K562 (cell line): ENCODE measurements at regions not wholly inside any gene's neighbourhood (a gene's known extent, or its start where the extent isn't known, plus 50 kb on each side); places are given as distances from the start of the nearest gene placed in this dataset.

Experiments
- ATAC-seq: fragments of 200-7000 bp; cut with Tn5 transposase; 3 replicates; pipeline ENCODE4 v1.9.1; 2020; ENCODE audit warnings: moderate library complexity
- BruUV-seq: library from RNA; stranded (reverse); fragments of 400-500 nt; replicated peaks from 2 replicates; lab custom pipeline; 2021; lab: Mats Ljungman, UMichigan
- CTCF ChIA-PET: fragments of 300-600 bp; formaldehyde crosslinking; extraction: SDS; loops from one replicate; lab custom pipeline; 2021; ENCODE audit warnings: low intra/inter-chr PET ratio; lab: Yijun Ruan, JAX
- POLR2A ChIA-PET: fragments of 300-600, 350-650 bp; sonication (Branson Sonifier 250); formaldehyde crosslinking; extraction: SDS; loops from one replicate; lab custom pipeline; 2021; ENCODE audit warnings: antibody characterized with exemption, inconsistent platforms; lab: Yijun Ruan, JAX
- DNase-seq, 4 experiments: peaks; one replicate each; pipeline versions ENCODE4 v3.0.0 to v3.0.0-alpha.2; 2011 to 2018; ENCODE audit warnings: low spot score in 3 of 4, mixed read lengths in 3 of 4; ENCODE audit errors: extremely low read depth in 1 of 4
- FAIRE-seq: peaks from 2 replicates; lab custom pipeline; 2011; peaks lifted over from hg19 to GRCh38; lab: Jason Lieb, UNC
- H2AFZ ChIP-seq: 2 replicates; pipeline ENCODE4 v1.6.0; 2011; ENCODE audit warnings: low read depth, low read length, control low read depth, inconsistent platforms
- H3K27ac ChIP-seq: fragments of 200-600 bp; 3 replicates; pipeline ENCODE4 v1.8.0; 2011; ENCODE audit warnings: low read depth, mild to moderate bottlenecking, control low read depth, inconsistent platforms, low read length, moderate library complexity, mixed read lengths; ENCODE audit errors: extremely low read depth
- H3K27me3 ChIP-seq, 2 experiments: fragments of 300-600 bp in 1 of 2; 2 replicates in 1 of 2; 3 replicates in 1 of 2; pipeline versions ENCODE4 v1.6.0 to v1.8.0; 2011; ENCODE audit warnings: inconsistent platforms in 2 of 2, low read length in 2 of 2, mild to moderate bottlenecking in 1 of 2, mixed read lengths in 1 of 2, moderate library complexity in 1 of 2; ENCODE audit not compliant: control insufficient read depth in 2 of 2, insufficient read depth in 2 of 2
- H3K36me3 ChIP-seq: fragments of 300-600 bp; 3 replicates; pipeline ENCODE4 v1.8.0; 2011; ENCODE audit warnings: mild to moderate bottlenecking, low read length, inconsistent platforms; ENCODE audit not compliant: control insufficient read depth, insufficient read depth
- H3K4me1 ChIP-seq, 2 experiments: fragments of 200-600 bp in 1 of 2; replicated peaks in 1 of 2; 2 replicates in 1 of 2; 3 replicates in 1 of 2; pipeline versions ENCODE4 v1.5.1 to v1.8.0; 2011; ENCODE audit warnings: inconsistent platforms in 2 of 2, low read length in 2 of 2, mild to moderate bottlenecking in 1 of 2, mixed read lengths in 1 of 2, moderate library complexity in 1 of 2; ENCODE audit not compliant: control insufficient read depth in 2 of 2, insufficient read depth in 2 of 2
- H3K4me2 ChIP-seq: 2 replicates; pipeline ENCODE4 v1.6.1; 2011; ENCODE audit warnings: low read length, control low read depth, inconsistent platforms, mixed read lengths; ENCODE audit not compliant: insufficient read depth
- H3K4me3 ChIP-seq: fragments of 200-600 bp; sonication (generic), shearing (Covaris generic); 2 replicates; pipeline ENCODE4 v1.5.1; 2016; ENCODE audit warnings: control low read depth, inconsistent platforms
- H3K79me2 ChIP-seq: fragments of 200-600 bp; 3 replicates; pipeline ENCODE4 v1.8.0; 2011; ENCODE audit warnings: low read length, inconsistent platforms; ENCODE audit not compliant: control insufficient read depth, insufficient read depth
- H3K9ac ChIP-seq, 2 experiments: 2 replicates each; pipeline versions ENCODE4 v1.6.0 to v1.6.1; 2011; ENCODE audit warnings: low read depth in 2 of 2, low read length in 2 of 2, control low read depth in 1 of 2, inconsistent platforms in 1 of 2, mild to moderate bottlenecking in 1 of 2, mixed read lengths in 1 of 2; ENCODE audit not compliant: insufficient read depth in 1 of 2
- H3K9me1 ChIP-seq: one replicate; pipeline ENCODE4 v1.6.0; 2011; ENCODE audit warnings: inconsistent platforms, mild to moderate bottlenecking, low read length, moderate library complexity; ENCODE audit not compliant: control insufficient read depth, insufficient read depth
- H3K9me3 ChIP-seq: replicated peaks from 2 replicates; pipeline ENCODE4 v1.5.1; 2011; ENCODE audit warnings: low read depth, low read length, inconsistent platforms; ENCODE audit not compliant: control insufficient read depth, insufficient read depth
- H4K20me1 ChIP-seq: replicated peaks from 2 replicates; pipeline ENCODE4 v1.6.1; 2011; ENCODE audit warnings: low read length, inconsistent platforms, mixed read lengths; ENCODE audit not compliant: control insufficient read depth, insufficient read depth
- ARHGAP35 ChIP-seq: fragments of 450-650 bp; IDR thresholded peaks from 2 replicates; pipeline ENCODE4 v1.6.1; 2018; ENCODE audit not compliant: partially characterized antibody
- ATF7 ChIP-seq: fragments of 450-650 bp; IDR thresholded peaks from 2 replicates; pipeline ENCODE4 v1.7.1; 2014; ENCODE audit warnings: mild to moderate bottlenecking, moderate library complexity
- FOXJ3 ChIP-seq: sonication (generic); formaldehyde crosslinking; IDR thresholded peaks from 2 replicates; pipeline ENCODE4 v1.4.0; 2020; ENCODE audit warnings: mild to moderate bottlenecking, missing genetic modification reagents
- HDAC8 ChIP-seq: fragments of 450-650 bp; IDR thresholded peaks from 2 replicates; pipeline ENCODE4 v1.6.1; 2016; ENCODE audit warnings: mild to moderate bottlenecking, missing genetic modification characterization, moderate library complexity, missing compliant biosample characterization
- POLR2B ChIP-seq: fragments of 450-650 bp; IDR thresholded peaks from 2 replicates; pipeline ENCODE4 v1.6.1; 2018; ENCODE audit warnings: low read depth; ENCODE audit not compliant: partially characterized antibody
- TARDBP ChIP-seq: fragments of 450-650 bp; IDR thresholded peaks from 2 replicates; pipeline ENCODE4 v1.6.1; 2016
- TSC22D4 ChIP-seq: fragments of 450-650 bp; IDR thresholded peaks from 2 replicates; pipeline ENCODE4 v1.6.1; 2016; ENCODE audit warnings: missing genetic modification characterization, missing biosample characterization, control low read depth
- WHSC1 ChIP-seq: IDR thresholded peaks from one replicate; pipeline ENCODE4 v1.6.1; 2012; ENCODE audit warnings: low read length, control low read depth, inconsistent platforms
- ZNF586 ChIP-seq: fragments of 450-650 bp; formaldehyde crosslinking; conservative IDR thresholded peaks from 2 replicates; pipeline ENCODE4 v1.4.0; 2020; ENCODE audit warnings: mild to moderate bottlenecking, moderate library complexity
- WGBS: fragments of 100-300 bp; shearing (Covaris generic); methylation state at CpG from one replicate; pipeline ENCODE4 v1.1.6; 2016; ENCODE audit warnings: low coverage, mixed read lengths; ENCODE audit not compliant: insufficient coverage; ENCODE audit errors: missing lambda C conversion rate; 5-methylcytosine and 5-hydroxymethylcytosine counted together
- in situ Hi-C: fragments of 300-500 bp; cut with MboI; formaldehyde crosslinking; loops from 4 replicates; pipeline ENCODE4 v1.15.0; 2018; ENCODE audit warnings: inconsistent platforms, mixed read lengths
- intact Hi-C: fragments of 100-400 bp; cut with micrococcal nuclease; formaldehyde crosslinking; loops from 2 replicates; pipeline ENCODE4 v1.14.2; 2022
- TF ChIP-seq, protein P1 (sequence below): fragments of 450-650 bp; IDR thresholded peaks from 2 replicates; pipeline ENCODE4 v1.6.1; 2016; ENCODE audit warnings: low read depth

DNA sequence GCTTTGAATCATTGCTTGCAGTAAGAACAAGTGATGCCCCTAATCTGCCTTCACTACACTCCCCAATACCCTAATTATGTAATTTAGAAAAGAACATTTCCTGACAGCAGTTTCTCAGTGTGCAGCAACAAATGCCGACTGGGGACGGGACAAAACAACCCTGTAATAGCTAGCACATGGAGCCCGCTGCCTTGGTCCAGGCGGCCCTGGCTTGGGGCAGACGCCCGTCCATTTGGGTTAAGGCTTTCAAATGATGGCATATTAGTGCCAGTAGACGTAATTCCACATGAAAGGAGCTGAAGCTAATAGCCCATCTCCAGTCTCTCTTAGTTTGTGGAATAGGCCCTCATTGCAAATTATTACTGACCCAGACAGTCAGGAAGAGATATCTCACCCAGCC is 150.6 kb upstream of the PITX1 start:
- Histone ChIP-seq H2AFZ (no peak overlapping the region), H3K9ac (no peak overlapping the region), H3K27ac (no peak overlapping the region), H3K4me2 (no peak overlapping the region), H3K9me1 (no peaks in the 10 kb centered on the region), H3K27me3 (no peaks in the 10 kb centered on the region), H3K36me3 (no peaks in the 10 kb centered on the region), H3K9me3 (no peaks in the 10 kb centered on the region), H3K4me1 (peaks cover 6 to 15% of the 10 kb centered on the region in 2 experiments; a peak in 4 of 5 replicates), H4K20me1 (no peaks in the 10 kb centered on the region), H3K4me3 (no peak overlapping the region), H3K79me2 (no peaks in the 10 kb centered on the region)
- ATAC-seq, result no peak
- no peak for TF ChIP-seq POLR2B
- TF ChIP-seq HDAC8 (tag), result no peak
- TF ChIP-seq TSC22D4 (tag), result no peak
- TF ChIP-seq, protein P1, sequence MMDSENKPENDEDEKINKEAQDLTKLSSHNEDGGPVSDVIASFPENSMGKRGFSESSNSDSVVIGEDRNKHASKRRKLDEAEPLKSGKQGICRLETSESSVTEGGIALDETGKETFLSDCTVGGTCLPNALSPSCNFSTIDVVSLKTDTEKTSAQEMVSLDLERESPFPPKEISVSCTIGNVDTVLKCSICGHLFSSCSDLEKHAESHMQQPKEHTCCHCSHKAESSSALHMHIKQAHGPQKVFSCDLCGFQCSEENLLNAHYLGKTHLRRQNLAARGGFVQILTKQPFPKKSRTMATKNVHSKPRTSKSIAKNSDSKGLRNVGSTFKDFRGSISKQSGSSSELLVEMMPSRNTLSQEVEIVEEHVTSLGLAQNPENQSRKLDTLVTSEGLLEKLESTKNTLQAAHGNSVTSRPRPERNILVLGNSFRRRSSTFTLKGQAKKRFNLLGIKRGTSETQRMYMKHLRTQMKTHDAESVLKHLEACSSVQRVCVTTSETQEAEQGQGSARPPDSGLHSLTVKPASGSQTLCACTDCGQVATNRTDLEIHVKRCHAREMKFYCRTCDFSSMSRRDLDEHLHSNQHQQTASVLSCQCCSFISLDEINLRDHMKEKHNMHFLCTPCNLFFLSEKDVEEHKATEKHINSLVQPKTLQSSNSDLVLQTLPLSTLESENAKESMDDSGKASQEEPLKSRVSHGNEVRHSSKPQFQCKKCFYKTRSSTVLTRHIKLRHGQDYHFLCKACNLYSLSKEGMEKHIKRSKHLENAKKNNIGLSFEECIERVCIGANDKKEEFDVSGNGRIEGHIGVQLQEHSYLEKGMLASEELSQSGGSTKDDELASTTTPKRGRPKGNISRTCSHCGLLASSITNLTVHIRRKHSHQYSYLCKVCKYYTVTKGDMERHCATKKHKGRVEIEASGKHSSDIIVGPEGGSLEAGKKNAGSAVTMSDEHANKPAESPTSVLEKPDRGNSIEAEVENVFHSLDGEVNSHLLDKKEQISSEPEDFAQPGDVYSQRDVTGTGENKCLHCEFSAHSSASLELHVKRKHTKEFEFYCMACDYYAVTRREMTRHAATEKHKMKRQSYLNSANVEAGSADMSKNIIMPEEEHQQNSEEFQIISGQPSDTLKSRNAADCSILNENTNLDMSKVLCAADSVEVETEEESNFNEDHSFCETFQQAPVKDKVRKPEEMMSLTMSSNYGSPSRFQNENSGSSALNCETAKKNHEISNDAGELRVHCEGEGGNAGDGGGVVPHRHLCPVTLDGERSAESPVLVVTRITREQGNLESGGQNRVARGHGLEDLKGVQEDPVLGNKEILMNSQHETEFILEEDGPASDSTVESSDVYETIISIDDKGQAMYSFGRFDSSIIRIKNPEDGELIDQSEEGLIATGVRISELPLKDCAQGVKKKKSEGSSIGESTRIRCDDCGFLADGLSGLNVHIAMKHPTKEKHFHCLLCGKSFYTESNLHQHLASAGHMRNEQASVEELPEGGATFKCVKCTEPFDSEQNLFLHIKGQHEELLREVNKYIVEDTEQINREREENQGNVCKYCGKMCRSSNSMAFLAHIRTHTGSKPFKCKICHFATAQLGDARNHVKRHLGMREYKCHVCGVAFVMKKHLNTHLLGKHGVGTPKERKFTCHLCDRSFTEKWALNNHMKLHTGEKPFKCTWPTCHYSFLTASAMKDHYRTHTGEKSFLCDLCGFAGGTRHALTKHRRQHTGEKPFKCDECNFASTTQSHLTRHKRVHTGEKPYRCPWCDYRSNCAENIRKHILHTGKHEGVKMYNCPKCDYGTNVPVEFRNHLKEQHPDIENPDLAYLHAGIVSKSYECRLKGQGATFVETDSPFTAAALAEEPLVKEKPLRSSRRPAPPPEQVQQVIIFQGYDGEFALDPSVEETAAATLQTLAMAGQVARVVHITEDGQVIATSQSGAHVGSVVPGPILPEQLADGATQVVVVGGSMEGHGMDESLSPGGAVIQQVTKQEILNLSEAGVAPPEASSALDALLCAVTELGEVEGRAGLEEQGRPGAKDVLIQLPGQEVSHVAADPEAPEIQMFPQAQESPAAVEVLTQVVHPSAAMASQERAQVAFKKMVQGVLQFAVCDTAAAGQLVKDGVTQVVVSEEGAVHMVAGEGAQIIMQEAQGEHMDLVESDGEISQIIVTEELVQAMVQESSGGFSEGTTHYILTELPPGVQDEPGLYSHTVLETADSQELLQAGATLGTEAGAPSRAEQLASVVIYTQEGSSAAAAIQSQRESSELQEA, result no peak
- no peak for TF ChIP-seq ARHGAP35
- no peak for TF ChIP-seq FOXJ3 (CRISPR knock-in tag)
- TF ChIP-seq ATF7, result no peak
- TF ChIP-seq ZNF586, result no peak
- no peak for TF ChIP-seq TARDBP
- no peak for TF ChIP-seq WHSC1
- 65% methylated on average over 7 of the region's 7 CpGs for WGBS
- BruUV-seq, result no TSS peak
- no peak for DNase-seq
- intact Hi-C loops (loop anchor here (5.0 to 10.0 kb wide), 3 partner anchors 52 to 267 kb away; no protein-coding TSS in a partner anchor), in situ Hi-C loops (no loop called here)
- POLR2A ChIA-PET, result interaction anchor here (1.3 kb wide), 1 partner anchor 8 kb away, joined by 3 read pairs; no protein-coding TSS in a partner anchor
- CTCF ChIA-PET, result no interaction called here
- no peak for FAIRE-seq
